NT2/D1 (cell line): ENCODE measurements at regions not wholly inside any gene's neighbourhood (a gene's known extent, or its start where the extent isn't known, plus 50 kb on each side); places are given as distances from the start of the nearest gene placed in this dataset.
"Not testable (repeated sequence)": the region's sequence is repeated elsewhere in the genome, so short reads cannot be mapped to it uniquely, and the experiment has no call there.

Experiments used
- YY1 ChIP-seq: IDR thresholded peaks from 2 replicates; pipeline ENCODE4 v1.6.1; 2011; ENCODE audit not compliant: insufficient read length, insufficient read depth
- ZNF274 ChIP-seq: IDR thresholded peaks from 2 replicates; pipeline ENCODE4 v1.6.1; 2011; ENCODE audit warnings: mild to moderate bottlenecking, low read depth, low read length

- TF ChIP-seq ZNF274, YY1: not testable (repeated sequence)
Measured at GRCh38 chr9:64016845-64017406, 1268.1 kb downstream of the FOXD4L5 start.
